HL-60 (cell line): ENCODE measurements at regions not wholly inside any gene's neighbourhood (a gene's known extent, or its start where the extent isn't known, plus 50 kb on each side); places are given as distances from the start of the nearest gene placed in this dataset.

Experiments
- DNase-seq, 2 experiments: peaks; one replicate each; pipeline ENCODE4 v3.0.0-alpha.2; 2010 to 2020; ENCODE audit warnings: low read depth in 1 of 2, low spot score in 1 of 2
- H3K27ac ChIP-seq: fragments of 250-450 bp; sonication (Bioruptor Pico); replicated peaks from 2 replicates; pipeline ENCODE4 v1.5.1; 2020; ENCODE audit warnings: mild to moderate bottlenecking, moderate library complexity
- H3K27me3 ChIP-seq: fragments of 250-450 bp; sonication (Bioruptor Pico); 2 replicates; pipeline ENCODE4 v1.5.1; 2021; ENCODE audit warnings: mild to moderate bottlenecking, moderate library complexity; ENCODE audit not compliant: insufficient read depth, poor library complexity, severe bottlenecking
- H3K4me3 ChIP-seq: replicated peaks from 2 replicates; pipeline ENCODE4 v1.5.1; 2011; ENCODE audit warnings: mild to moderate bottlenecking, control low read depth, low read length; ENCODE audit not compliant: insufficient read depth
- CTCF ChIP-seq: IDR thresholded peaks from one replicate; pipeline ENCODE4 v1.5.1; 2011; ENCODE audit warnings: low read length, control low read depth, inconsistent platforms; ENCODE audit not compliant: insufficient read depth
- GABPA ChIP-seq: IDR thresholded peaks from 2 replicates; pipeline ENCODE4 v1.6.1; 2012; ENCODE audit warnings: low read depth
- POLR2AphosphoS5 ChIP-seq: IDR thresholded peaks from 2 replicates; pipeline ENCODE4 v1.6.1; 2012; ENCODE audit warnings: low read depth
- REST ChIP-seq: IDR thresholded peaks from 2 replicates; pipeline ENCODE4 v1.6.1; 2012; ENCODE audit warnings: low read depth; ENCODE audit not compliant: insufficient replicate concordance
- SPI1 ChIP-seq: IDR thresholded peaks from 2 replicates; pipeline ENCODE4 v1.6.1; 2012; ENCODE audit warnings: low read depth, mild to moderate bottlenecking, borderline replicate concordance

- no peak overlapping the region for H3K4me3 ChIP-seq
- TF ChIP-seq SPI1 (no peak), GABPA (no peak), POLR2AphosphoS5 (no peak), CTCF (no peak), REST (no peak)
- no peak overlapping the region for H3K27ac ChIP-seq
- no peak for DNase-seq
- H3K27me3 ChIP-seq, result no peaks in the 10 kb centered on the region
These were observed 652.1 kb downstream of the RNF144B start for GRCh38 chr6:19039287-19039686.

GRCh38 chr6:19041906-19042305 is 654.8 kb downstream of the RNF144B start:
- Histone ChIP-seq H3K27me3 (no peaks in the 10 kb centered on the region), H3K4me3 (no peak overlapping the region), H3K27ac (no peak overlapping the region)
- no peak for DNase-seq
- TF ChIP-seq CTCF (no peak), POLR2AphosphoS5 (no peak), GABPA (no peak), REST (no peak), SPI1 (no peak)

- TF ChIP-seq GABPA (no peak), SPI1 (no peak), REST (no peak)
- no peaks in the 10 kb centered on the region for H3K27me3 ChIP-seq
These were observed 655.3 kb downstream of the RNF144B start for GRCh38 chr6:19042420-19042819.

GRCh38 chr6:19050765-19051164 is 663.6 kb downstream of the RNF144B start:
- no peaks in the 10 kb centered on the region for H3K27me3 ChIP-seq

More at GRCh38 chr6:19042420-19042819, 655.3 kb downstream of the RNF144B start:
- Histone ChIP-seq H3K4me3 (no peak overlapping the region), H3K27ac (no peak overlapping the region)
- DNase-seq, result no peak

More at GRCh38 chr6:19050765-19051164, 663.6 kb downstream of the RNF144B start:
- no peak overlapping the region for H3K27ac ChIP-seq
- no peak overlapping the region for H3K4me3 ChIP-seq
- no peak for DNase-seq
- no peak for TF ChIP-seq REST
